ENCODE measurements at regions not wholly inside any gene's neighbourhood (a gene's known extent, or its start where the extent isn't known, plus 50 kb on each side); places are given as distances from the start of the nearest gene placed in this dataset.

GRCh38 chr14:21860172-21860571 is 186.6 kb upstream of the OR4E1 start:
- TF ChIP-seq CTCF (IDR thresholded peaks at IDR 0.05): peak; percentile 41; the same call in 2 of the 3 replicates
- TF ChIP-seq MAZ (IDR thresholded peaks at IDR 0.05; ENCODE audit: borderline replicate concordance, low read depth, low read length): no peak
- TF ChIP-seq BCL3 (IDR thresholded peaks at IDR 0.05): no peak
- TF ChIP-seq MAX (IDR thresholded peaks at IDR 0.05): no peak
- no peak for TF ChIP-seq USF2 (IDR thresholded peaks at IDR 0.05)
- 0 out of 5 replicates have a peak, but pooled peaks of 1 of the 2 experiments have one; percentile 6 for TF ChIP-seq RAD21 (conservative IDR thresholded peaks at IDR 0.05 in 1 of 2, IDR thresholded peaks at IDR 0.05 in 1 of 2)
- no peak for TF ChIP-seq TFCP2L1 (CRISPR knock-in tag; IDR thresholded peaks at IDR 0.05)
- TF ChIP-seq RCOR1 (IDR thresholded peaks at IDR 0.05; ENCODE audit: low read depth, low read length): no peak
- no peak for TF ChIP-seq CEBPB (IDR thresholded peaks at IDR 0.05)
- TF ChIP-seq POLR2A (IDR thresholded peaks at IDR 0.05; ENCODE audit: low read length): no peak
